GM21360 (cell line): ENCODE measurements at regions not wholly inside any gene's neighbourhood (a gene's known extent, or its start where the extent isn't known, plus 50 kb on each side); places are given as distances from the start of the nearest gene placed in this dataset.

Experiments
- ATAC-seq: cut with Tn5 transposase; IDR thresholded peaks from one replicate; pipeline ENCODE4 v1.9.1; 2021; ENCODE audit warnings: mild to moderate bottlenecking, moderate library complexity; ENCODE audit not compliant: unreplicated experiment

DNA sequence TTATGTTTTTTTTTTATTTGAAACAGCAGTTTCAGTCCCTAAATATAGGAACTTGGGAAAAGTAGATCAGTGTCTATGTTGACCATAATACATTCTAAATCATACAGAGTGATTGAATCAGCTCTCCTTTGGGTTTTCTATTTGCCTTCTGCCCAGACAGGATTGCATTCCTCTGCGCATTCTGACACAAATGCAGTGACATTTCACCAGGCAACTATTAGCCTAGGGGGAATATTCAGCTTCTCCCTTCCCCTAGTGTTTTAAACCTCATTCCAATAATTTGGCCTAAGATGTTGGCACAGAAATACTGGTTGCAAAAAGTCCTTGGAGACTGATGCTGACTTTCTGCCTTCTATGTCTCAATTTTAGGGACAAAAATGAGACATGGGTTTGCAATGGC, 172.8 kb downstream of the PTGER3 start:
- no peak for ATAC-seq

DNA sequence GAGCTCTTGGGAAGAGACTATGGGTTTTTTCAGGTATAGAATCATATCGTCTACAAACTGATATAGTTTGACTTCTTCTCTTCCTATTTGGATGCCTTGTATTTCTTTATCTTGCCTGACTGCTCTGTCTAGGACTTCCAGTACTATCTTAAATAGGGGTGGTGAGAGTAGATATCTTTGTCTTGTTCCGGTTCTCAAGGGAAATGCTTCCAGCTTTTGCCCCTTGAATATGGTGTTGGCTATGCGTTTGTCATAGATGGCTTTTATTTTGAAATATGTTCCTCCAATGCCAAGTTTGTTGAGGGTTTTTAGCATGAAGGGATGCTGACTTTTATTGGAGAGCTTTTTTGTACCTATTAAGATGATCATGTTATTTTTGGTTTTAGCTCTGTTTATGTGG, 170.3 kb downstream of the PTGER3 start:
- no peak for ATAC-seq

DNA sequence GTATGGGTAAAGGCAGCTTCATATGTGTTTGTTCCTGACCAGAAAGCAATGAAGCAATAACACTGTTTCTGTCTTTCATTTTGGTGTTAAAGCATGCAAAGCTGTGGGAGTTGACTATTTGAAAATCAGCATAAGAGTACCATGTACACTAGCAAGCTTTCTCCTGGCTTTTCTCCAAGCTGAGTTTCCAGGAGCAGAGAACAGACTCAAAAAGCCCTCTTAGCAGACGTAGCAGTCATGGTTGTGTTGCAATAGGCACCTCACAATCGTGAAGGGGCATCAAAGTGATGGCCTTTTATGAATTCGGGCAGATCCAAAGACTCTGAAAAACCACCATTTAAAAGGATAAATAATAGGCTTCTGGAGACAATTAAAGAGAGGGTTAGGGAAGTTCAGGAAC, 159.7 kb downstream of the PTGER3 start:
- ATAC-seq, result no peak

DNA sequence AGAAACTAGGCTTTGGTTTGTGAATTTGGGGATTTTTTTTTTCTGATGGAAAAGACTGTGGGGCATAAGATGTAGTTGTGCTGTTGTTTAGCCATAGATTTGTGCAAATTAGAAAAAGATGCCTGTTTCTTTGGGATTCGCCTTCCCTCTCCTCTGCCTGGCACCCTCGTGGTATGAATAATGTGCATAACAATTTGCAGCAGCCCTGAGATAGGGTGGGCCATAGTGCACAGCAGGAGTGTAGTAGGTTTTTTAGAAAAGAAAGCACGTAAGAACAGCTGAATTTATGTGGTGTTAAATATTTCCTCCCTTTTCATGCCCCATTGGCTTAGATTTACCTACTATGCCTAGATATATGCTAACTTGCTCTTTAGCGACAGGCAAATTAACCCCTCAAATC, 158.9 kb downstream of the PTGER3 start:
- no peak for ATAC-seq

DNA sequence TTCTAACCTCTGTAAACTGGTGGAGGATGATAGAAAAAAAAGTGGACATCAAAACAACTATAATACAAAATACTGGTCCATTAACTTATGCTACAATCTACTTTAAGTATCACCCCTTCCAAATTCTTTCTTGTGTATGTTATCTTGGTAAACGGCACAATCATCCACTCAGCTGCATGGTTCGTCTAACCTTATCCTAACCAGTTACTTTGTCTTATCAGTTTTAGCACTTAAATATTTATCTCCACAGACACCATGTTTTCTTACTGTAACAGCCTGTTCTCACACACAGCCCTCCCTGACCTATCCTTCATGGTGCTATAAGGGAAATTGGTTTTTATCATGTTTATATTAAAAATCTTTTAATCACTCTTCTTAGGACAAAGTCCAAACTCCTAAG, 157.2 kb downstream of the PTGER3 start:
- no peak for ATAC-seq

DNA sequence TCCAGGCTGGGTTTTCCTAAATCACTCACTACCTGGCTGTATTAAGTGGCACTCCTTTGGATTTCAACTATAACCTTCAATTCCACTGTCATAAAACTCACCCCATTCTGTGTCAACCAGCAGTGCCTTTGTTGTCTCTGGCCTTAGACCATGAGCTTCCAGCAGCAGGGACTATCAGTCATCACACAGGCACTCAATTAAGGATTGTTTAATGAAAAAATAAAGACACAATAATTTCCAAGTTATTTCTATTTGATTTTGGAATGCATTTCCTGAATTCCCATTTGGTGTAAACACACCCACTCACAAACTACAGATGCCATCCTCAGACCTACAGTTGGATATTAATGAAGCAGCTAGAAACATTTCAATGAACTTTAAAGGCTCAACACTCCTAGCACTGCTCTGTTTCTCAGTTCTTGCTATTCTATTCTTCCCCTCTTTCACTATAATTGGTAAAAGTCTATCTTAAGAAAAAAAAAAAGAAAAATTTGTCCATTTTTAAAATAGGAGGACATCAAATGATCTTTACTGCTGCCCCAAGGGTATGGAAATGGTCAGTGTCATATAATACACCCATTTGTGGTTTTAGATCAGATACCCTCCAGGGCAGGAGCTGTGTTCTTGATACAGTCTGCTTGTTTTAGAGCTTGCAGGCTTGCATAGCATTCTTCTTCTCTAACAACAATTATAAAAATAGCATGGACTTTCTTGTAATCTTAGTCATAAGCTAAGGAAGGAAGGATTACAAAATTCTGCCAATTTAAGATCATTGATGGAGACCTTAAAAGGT, 156.4 kb downstream of the PTGER3 start:
- no peak for ATAC-seq

DNA sequence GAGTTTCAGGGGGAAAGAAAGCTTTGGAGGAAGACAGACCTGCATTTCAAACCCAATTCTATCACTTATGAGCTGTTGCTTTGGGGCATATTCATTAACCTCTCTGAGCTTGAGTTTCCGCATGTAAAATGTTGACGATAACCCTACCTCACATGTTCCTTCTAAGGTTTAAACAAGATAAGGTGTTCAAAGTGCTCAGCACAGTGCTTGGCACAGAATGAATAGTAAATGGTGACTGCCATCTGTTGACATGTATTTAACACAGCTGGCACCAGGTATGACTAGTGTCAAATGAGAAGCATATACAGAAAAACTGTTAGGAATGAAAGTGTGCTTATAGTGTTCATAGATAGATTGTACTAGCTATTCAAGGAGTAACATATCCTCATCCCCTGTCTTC, 155.5 kb downstream of the PTGER3 start:
- no peak for ATAC-seq

DNA sequence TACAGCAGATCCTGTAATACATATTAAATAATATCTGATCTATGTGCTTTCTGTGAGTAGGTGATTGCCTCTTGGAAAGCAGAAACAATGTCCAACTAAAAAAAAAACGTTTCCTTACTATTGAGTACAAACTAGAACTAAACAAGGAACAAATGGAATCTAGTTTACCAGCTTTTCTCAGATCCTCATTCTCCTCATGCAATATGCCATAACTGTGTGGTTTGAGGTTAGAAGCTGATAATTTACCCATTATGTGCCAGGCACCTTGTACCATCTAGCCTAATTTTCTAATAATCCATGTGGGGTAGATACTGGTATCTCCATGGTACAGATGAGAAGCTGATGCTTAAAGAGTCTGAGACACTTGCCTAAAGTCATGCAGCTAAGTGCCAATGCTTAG, 154.7 kb downstream of the PTGER3 start:
- no peak for ATAC-seq

DNA sequence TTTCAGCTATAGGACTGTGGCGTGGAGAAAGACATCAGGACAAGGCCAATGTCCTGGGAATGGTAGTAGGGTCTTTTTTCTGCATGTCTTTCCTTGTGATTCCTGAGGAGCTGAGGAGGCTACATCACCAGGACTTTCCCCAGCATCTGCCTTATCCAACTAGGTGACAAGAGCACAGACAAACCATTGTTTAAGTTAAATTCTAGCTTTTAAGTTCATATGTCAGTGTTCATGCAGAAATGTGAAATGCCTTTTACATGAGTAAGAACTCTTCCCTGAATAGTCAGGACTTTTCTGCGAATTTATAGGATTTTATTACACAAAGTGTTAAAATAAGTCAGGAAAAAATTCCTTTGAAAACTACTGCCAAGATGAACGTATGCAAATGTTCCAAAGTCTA, 154.2 kb downstream of the PTGER3 start:
- ATAC-seq, result no peak

DNA sequence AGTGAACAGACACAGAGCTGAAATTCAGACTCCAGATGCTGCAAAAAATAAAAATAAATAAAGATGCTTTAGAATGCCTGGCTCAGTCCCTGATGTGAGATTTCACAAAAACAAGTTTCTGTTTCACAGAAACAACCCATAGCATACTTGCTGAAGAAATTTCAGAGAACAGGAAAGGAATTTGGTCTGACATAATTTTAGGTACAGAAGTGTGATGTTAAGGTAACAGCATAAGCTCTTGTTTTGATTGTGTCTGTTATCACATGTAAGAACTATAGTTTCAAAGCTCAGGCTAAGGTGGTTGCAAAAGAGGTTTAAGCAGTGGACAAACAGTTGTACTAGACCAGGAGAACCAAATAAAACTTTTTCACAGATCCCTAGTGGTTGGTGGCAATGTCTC, 152.1 kb downstream of the PTGER3 start:
- no peak for ATAC-seq

DNA sequence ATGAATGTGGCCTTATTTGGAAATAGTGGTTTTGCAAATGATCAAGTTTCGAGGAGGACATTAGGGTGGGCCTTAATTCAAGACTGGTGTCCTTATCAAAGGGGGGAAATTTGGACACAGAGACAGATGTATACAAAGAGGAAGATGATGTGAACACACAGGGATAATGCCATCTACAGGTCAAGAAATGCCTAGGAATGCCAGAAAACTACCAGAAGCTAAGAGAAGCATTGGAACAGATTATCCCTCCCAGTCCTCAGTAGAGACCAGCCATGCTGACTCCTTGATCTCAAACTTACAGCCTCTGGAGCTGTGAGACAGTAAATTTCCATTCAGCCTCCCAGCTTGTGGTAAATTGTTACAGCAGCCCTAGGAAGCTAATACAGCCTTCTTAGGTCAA, 151.4 kb downstream of the PTGER3 start:
- ATAC-seq, result no peak

DNA sequence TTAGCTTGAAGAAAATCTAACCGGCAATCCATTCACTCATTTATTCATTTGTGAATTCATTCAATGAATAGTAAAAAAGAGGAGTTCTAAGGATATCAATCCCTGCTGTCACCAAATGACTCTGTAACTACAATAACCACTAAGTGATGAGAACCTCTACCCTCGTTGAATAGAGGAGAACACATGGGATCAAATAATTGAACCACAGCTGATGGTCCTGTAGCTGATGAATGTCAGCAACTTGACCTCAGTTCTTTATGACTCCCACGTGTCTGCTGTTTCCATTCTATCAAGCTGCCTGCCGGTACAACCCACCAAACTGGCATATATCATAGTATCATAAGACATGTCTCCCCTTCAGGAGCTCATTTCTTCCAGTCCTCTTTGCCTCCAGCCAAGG, 150.3 kb downstream of the PTGER3 start:
- no peak for ATAC-seq

DNA sequence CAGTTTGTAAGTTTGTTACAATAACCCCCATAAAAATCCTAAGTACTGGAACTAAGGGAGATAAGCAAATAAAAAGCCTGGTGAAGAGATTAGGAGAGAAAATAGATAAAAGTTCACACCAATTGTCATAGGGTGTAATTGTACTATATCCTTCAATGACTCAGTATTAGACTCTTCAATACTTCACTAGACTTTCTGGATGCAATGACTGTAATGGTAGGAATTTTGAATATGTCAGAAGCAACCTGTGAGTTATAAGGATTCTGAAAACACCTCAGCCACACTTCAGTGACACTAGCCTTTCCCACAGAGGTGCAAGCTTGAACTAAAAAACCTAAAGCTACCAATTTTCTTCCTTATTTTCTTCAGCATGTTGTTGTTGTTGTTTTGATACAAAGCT, 147.9 kb downstream of the PTGER3 start:
- ATAC-seq, result no peak

DNA sequence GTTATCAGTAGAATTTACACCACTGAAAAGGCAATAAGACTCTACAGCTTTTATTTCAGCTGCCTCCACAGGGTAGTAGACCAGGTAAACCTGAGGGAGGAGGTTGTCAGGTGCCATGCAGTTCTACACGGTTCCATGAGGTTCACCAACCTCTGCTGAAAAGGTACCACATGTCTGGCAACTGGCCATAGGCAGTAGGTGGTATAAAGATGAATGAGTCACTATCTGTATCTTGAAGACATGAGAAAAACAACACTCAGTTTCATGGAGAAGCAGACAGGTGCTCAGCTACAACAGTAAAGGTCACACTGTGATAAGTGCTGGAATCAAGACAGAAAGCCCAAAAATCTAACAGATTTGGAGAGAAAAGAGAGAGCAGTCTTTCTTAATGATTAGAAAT, 145.4 kb downstream of the PTGER3 start:
- ATAC-seq, result no peak

DNA sequence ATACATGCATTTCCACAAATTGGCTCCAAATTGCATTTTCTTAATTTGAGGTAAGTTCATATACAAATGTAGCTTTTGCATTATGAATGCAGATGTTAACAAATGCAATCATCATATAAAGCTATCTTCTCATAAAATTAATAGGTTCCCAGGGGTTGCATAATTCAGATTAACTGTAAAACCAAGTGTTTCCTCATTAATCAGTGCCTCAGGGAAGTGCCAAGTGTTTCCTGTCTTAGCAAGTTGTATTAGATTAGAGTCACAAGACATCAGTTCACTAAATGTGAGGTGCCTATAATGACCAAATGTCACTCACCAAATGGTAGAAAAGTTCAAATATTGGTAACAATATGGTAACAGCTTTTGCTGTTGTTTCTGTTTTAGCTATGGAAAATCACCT, 140.8 kb downstream of the PTGER3 start:
- no peak for ATAC-seq

DNA sequence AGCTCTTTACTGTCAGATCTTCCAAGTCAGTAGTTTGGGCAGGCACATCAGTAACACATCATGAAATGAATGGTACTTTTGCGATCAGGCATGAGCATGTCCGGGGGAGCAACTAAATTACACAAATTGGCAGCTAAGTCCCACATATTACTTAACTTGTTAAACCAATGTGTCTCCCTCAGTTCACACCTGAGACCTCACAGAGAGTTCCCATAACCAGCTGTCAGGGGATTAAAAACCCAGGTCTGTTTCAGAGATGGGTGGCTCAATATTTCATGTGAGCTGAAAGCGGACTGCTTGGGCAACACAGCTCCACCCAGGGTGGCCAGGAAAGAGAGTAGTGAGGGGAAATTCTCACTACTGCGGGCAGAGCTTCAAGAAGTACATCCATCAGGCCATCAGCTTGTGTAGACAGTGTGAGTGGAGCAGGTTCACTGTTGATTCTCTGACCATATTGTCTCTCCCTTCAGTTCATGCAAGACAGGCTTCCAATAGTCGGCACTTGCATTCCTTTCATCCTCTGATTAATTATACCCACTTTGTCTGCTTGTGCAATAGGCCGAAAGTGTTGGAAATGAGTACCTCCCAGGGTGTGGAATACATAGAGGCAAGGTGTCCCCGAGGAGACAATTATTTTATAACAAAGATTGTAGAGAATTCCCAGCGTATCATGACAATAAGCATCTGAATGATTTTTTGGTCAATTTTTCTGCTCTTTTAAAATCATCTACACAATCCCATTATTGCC, 139.9 kb downstream of the PTGER3 start:
- ATAC-seq, result no peak

DNA sequence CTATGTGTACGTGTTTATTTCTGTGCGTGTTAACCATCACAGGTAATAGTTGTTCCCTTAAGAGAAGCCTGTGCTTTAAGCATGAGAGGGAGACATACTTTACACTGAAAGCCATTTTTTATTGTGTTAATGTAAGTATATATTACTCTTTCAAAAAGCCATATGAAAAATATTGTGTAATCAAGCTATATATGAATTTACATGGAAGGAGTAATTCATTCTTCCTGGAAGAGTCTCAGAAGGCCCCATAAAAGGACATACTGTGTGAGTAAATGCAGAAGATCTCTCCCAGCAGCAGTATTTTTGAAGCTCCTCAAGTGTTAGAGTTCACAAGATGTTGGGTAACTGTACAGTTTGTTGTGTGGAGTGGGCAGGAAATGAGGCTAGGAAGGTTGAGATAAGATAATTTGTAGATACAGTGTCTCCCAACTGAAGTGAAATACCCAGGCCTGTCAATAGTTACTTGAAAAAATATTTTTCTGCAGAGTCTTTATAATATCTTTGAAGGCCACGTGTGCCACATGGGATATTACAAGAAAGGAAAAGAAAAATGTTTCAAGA, 138.3 kb downstream of the PTGER3 start:
- no peak for ATAC-seq

DNA sequence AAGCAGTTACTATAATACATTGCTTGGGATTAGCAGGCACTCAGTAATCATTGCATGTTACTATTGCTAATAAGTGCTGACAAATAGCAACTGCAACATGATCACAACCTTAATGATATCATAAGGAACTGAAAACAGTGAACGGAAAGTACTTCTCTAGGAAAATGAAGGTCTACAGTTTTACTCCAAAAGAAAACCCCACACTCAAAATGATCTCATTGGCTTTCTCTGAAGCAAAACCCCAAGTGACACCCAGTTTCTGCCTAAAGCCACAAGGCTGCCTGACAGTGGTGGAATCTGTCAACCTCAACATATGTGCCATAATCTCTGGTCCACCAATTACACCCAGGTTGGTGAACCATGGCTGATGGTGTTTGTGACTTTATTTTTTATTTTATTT, 137.6 kb downstream of the PTGER3 start:
- peak; percentile 76 for ATAC-seq

DNA sequence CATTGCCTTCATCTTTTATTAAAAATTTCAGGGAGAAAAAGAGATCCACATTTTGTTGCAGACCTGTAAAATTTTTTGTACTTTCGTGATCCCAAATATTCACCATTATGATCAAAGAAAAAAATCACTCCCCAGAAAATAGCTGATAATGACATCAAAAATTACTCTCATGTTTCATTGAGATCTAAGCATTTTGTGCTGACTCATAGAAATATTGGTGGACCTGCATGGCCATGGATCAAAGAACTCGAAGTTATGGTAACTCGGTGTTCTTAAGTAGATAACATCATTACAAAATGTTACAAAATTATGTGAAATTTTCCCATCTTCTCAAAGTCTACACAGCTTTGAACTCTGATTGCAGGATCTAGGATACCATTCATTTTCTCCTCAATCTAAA, 135.8 kb downstream of the PTGER3 start:
- ATAC-seq, result no peak

DNA sequence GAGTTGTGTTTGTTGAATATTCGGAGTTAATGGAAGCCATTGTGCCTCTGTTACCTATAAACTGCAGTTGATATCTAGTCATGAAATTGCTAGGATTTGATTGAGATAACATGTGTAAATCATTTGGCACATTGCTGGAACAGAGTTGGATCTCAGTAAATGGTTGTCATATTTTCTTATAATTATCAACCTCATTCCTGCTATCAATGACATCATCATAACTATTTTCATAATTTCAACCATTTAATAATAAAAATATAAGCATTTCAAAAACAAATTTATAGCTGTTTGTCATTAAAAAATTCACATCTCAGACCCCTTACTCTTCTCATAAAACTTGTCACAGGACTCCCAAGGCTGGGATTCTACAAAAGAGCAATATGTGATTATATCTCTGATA, 133.4 kb downstream of the PTGER3 start:
- no peak for ATAC-seq

DNA sequence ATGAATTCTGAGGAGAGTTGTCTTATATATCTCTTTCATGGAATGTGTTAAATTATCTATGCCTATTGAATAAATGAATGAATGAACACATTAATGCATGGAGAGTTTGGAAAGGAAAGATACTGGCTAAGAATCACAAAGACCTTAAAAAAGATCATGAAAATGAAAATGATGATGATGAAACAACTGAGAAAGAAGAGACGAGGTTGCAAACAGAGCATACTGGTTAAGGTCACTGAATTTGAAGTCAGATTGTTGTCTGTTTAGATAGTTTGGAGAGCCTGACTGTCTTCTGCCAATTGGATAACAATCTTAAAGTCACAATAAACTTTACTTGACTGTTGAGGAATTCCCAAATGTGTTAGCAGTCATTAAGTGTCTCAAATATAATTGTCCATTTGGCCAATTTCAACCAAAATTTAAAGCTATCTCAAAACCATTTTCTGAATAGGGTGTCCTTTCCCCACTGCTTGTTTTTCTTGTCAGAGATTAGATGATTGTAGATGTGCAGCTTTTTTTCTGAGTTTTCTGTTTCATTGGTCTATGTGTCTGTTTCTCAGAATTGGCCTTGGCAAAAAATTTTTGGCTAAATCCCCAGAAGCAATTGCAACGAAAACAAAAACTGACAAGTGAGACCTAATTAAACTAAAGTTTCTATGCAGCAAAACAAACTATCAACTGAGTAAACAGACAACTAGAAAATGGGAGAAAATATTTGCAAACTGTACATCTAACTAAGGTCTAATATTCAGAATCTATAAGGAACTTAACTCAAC, 132.2 kb downstream of the PTGER3 start:
- no peak for ATAC-seq

DNA sequence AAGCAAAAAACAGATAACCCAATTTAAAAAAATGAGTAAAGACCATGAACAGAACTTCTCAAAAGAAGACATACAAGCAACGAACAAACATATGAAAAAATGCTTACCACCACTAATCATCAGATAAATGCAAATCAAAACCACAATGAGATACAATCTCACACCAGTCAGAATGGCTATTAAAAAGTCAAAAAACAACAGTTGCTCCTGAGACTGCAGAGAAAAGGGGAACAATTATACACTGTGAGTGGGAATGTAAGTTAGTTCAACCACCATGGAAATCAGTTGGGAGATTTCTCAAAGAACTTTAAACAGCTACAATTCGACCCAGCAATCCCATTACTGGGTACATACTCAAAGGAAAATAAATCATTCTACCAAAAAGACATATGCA, 131.6 kb downstream of the PTGER3 start:
- ATAC-seq, result no peak
